Adipocyte (in vitro differentiated cells): ENCODE measurements at regions not wholly inside any gene's neighbourhood (a gene's known extent, or its start where the extent isn't known, plus 50 kb on each side); places are given as distances from the start of the nearest gene placed in this dataset.

Experiments used
- DNase-seq: peaks from one replicate; pipeline ENCODE4 v3.0.0-alpha.2; 2015; ENCODE audit warnings: low read depth
- H3K27me3 ChIP-seq: replicated peaks from 2 replicates; pipeline ENCODE4 v1.7.0; 2013; ENCODE audit warnings: mild to moderate bottlenecking, low read length, moderate library complexity; ENCODE audit not compliant: control insufficient read depth, insufficient read depth
- H3K36me3 ChIP-seq: 2 replicates; pipeline ENCODE4 v1.7.0; 2013; ENCODE audit warnings: low read length, mild to moderate bottlenecking, moderate library complexity; ENCODE audit not compliant: control insufficient read depth, insufficient read depth, severe bottlenecking
- H3K4me1 ChIP-seq: 2 replicates; pipeline ENCODE4 v1.7.0; 2013; ENCODE audit warnings: mild to moderate bottlenecking, low read length, moderate library complexity; ENCODE audit not compliant: control insufficient read depth, insufficient read depth
- H3K4me3 ChIP-seq: 2 replicates; pipeline ENCODE4 v1.7.0; 2013; ENCODE audit warnings: mild to moderate bottlenecking, low read length, moderate library complexity
- H3K9ac ChIP-seq: 2 replicates; pipeline ENCODE4 v1.7.0; 2013; ENCODE audit warnings: mild to moderate bottlenecking, low read length, moderate library complexity
- H3K9me3 ChIP-seq: 2 replicates; pipeline ENCODE4 v1.7.0; 2013; ENCODE audit warnings: mild to moderate bottlenecking, low read length, moderate library complexity; ENCODE audit not compliant: control insufficient read depth

DNA sequence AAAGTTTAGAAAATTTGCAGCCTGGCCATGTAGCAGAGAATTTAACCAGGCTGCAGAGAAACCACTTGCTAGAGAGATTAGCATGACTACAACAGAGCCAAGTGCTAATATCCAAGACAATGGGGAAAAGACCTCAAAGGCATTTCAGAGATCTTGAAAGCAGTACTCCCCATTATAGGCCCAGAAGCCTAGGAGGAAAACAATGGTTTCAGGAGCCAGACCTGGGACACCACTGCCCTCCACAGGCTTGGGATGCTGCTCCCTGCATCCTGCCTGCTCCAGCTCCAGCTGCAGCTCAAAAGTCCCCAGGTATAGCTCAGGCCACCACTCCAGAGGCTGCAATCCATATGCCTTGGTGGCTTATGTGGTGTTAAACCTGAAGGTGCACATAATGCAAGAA is 101.5 kb upstream of the TMEM72 start:
- Histone ChIP-seq H3K9ac (no peak overlapping the region), H3K27me3 (no peaks in the 10 kb centered on the region), H3K36me3 (no peaks in the 10 kb centered on the region), H3K4me3 (no peak overlapping the region), H3K4me1 (peaks cover 21% of the 10 kb centered on the region), H3K9me3 (peaks cover 4% of the 10 kb centered on the region)
- DNase-seq = peak; percentile 30

DNA sequence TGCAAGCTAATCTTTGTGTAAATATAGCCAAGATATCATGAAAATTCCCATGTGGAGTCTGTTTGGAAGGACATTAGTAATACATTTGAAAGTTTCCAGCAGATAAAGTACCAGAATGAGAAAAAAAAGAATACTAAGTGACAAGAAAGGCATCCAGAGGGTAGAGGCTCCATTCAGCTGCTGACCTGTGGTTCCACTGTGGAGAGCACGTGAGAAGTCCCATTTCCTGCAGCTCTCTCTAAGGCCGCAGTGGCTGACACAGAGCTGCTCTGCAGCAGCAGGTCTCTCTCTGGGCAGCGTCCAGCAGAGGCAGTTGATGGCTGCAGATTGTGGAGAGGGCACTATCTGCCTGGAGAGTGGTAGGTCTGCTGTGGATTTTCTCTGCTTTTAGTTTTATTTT is 100.1 kb upstream of the TMEM72 start:
- no peaks in the 10 kb centered on the region for H3K27me3 ChIP-seq
- no peaks in the 10 kb centered on the region for H3K36me3 ChIP-seq
- no peak overlapping the region for H3K9ac ChIP-seq
- no peak overlapping the region for H3K4me3 ChIP-seq
- no peak for DNase-seq
- peaks cover 17% of the 10 kb centered on the region for H3K4me1 ChIP-seq
- peaks cover 4% of the 10 kb centered on the region for H3K9me3 ChIP-seq

DNA sequence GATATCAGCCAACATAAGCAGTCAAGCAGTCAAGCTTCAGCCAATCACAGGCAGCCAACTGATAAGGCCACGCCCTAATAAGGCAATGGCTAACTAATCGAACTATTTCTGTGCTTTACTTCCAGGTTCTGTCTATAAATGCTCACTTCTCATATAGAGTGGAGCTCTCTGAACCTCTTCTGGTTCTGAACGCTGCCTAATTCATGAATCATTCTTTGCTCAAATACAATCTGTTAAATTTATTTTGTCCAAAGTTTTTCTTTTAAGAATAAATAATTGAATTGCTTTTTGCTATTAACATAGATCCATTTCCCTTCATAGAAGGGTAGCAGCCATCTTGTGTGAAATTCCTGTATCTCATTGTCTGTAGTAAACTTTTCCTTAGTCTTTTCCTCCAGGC is 97.9 kb upstream of the TMEM72 start:
- H3K4me1 ChIP-seq = no peaks in the 10 kb centered on the region
- peaks cover 4% of the 10 kb centered on the region for H3K9me3 ChIP-seq
- DNase-seq = no peak
- H3K36me3 ChIP-seq = no peaks in the 10 kb centered on the region
- no peaks in the 10 kb centered on the region for H3K27me3 ChIP-seq
- no peak overlapping the region for H3K4me3 ChIP-seq
- H3K9ac ChIP-seq = no peak overlapping the region

DNA sequence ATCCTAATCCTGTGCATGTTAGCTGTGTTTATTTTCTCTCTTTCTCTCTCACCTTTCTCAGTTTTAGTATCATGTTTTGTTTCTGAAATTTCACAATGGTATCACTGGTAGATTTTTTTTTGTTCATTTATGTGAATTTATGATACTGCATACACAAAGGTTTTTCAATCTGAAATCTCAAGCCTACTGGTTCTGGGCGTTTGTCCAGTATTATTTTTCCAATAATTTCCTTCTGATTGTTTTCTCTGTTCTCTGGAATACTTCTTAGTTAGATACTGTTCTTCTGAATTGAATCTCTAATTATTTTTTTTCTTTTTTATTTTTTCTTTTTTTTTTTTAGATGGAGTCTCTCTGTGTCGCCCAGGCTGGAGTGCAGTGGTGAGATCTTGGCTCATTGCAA is 96.2 kb upstream of the TMEM72 start:
- Histone ChIP-seq H3K4me3 (no peak overlapping the region), H3K9ac (no peak overlapping the region), H3K9me3 (peaks cover 4% of the 10 kb centered on the region), H3K27me3 (no peaks in the 10 kb centered on the region), H3K4me1 (no peaks in the 10 kb centered on the region), H3K36me3 (no peaks in the 10 kb centered on the region)
- DNase-seq = no peak

DNA sequence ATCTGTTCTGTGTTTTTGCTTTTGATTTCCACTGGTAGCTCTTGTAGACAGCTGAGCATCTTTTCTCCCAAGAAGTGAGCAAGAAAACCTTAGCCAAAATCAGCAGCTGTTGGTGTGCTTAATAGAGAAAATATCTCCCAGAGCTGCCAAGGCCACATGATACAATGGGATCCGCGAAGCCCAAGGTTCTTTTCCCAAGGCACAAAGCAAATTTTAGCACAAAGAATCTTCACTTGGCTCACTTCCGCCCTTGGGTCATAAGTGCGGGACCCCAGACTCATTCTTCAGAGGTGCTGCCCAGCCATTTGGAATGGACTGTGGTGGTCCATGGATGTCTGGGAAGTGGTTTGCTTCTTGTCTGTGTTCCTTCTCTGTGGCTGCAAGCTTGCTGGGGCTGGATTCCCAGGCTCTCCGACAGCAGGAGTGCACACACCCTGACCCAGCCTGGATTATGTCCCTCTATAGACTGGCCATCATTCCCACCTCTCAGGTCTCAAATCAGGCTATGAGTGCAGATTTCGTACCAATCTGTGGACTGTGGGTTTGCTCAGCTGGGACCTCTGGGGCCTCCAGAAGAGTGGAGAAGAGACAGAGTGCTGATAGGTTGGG is 93.0 kb upstream of the TMEM72 start:
- Histone ChIP-seq H3K9me3 (peaks cover 4% of the 10 kb centered on the region), H3K9ac (no peak overlapping the region), H3K4me1 (no peaks in the 10 kb centered on the region), H3K36me3 (no peaks in the 10 kb centered on the region), H3K27me3 (no peaks in the 10 kb centered on the region), H3K4me3 (no peak overlapping the region)
- DNase-seq = no peak

DNA sequence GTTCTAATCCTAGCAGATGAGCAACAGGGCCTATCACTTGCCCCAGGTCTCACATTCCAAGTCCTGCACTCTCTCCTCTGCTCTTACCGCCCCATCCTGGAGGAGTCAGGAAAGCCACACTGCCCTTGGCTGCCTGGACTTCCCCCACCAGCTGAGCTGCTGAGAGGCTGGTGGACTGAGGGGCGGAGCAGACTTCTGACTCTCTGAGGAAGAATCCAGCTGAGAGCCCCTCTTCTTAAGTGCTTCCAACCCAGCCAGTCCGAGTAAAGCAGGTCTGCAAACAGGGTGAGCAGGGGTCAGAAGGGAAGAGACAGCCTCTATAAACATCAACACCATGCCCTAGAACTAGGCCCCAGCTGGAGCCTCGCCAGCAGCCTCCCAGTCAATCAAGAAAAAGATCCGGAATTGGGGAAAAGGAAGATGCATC is 92.4 kb upstream of the TMEM72 start:
- Histone ChIP-seq H3K36me3 (no peaks in the 10 kb centered on the region), H3K9ac (no peak overlapping the region), H3K4me1 (no peaks in the 10 kb centered on the region), H3K9me3 (no peaks in the 10 kb centered on the region), H3K4me3 (no peak overlapping the region), H3K27me3 (no peaks in the 10 kb centered on the region)
- no peak for DNase-seq

DNA sequence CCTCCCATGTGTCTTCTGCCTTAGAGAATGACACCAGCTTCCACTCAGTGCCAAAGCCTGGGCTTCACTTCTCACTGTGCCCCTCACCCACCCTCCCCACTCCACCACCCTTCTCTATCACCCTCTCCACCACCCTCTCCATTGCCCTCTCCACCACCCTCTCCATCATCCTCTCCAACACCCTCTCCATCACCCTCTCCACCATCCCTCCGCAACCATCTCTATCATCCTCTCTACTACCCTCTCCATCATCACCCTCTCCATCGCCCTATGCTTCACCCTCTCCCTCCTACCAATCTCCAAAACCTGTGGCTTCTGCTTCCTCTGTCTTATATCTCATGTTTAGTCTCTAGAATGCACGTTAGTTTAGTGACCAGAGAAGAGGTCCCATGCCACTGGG is 91.0 kb upstream of the TMEM72 start:
- Histone ChIP-seq H3K27me3 (no peaks in the 10 kb centered on the region), H3K4me3 (no peak overlapping the region), H3K4me1 (no peaks in the 10 kb centered on the region), H3K36me3 (no peaks in the 10 kb centered on the region), H3K9ac (no peak overlapping the region), H3K9me3 (no peaks in the 10 kb centered on the region)
- no peak for DNase-seq

DNA sequence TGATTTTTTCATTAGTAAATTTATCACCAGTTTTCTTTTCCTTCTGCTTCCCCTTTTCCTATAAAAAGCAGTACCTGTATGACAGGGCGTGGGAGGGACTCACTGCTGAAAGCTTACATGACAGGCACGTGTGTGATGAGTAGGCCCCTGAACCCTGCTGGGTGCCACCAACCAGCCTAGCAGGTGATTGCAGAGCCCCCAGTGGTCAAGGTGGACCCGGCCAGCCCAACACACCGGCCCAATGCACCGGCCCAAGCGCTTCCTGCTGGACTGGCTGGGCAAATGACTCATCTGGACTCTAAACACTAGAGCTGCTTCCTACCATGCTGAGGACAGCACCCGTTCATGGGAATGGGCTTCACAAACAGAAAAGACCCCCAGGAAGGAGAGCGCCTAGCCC is 89.8 kb upstream of the TMEM72 start:
- no peaks in the 10 kb centered on the region for H3K27me3 ChIP-seq
- DNase-seq = no peak
- H3K4me1 ChIP-seq = no peaks in the 10 kb centered on the region
- no peaks in the 10 kb centered on the region for H3K36me3 ChIP-seq
- H3K9ac ChIP-seq = no peak overlapping the region
- no peak overlapping the region for H3K4me3 ChIP-seq
- no peaks in the 10 kb centered on the region for H3K9me3 ChIP-seq

DNA sequence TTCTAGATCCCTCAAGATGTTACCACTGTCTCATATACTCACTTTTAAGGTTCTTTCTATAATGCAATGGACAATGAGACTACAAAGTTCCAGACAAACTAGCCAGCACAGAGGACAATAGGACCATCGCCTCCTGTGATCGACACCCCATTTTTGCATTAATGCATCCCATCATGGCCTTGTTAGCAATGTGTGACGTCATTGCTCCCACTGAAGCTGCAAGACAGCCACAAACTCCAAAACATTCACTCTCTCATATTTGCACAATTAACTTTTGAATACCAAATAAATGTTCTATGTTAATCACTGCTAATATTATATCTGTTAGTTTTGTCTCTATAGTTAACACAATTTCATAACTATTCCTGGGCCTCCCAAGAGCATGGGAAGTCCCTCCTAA is 88.8 kb upstream of the TMEM72 start:
- Histone ChIP-seq H3K9ac (no peak overlapping the region), H3K4me3 (no peak overlapping the region), H3K9me3 (no peaks in the 10 kb centered on the region), H3K27me3 (no peaks in the 10 kb centered on the region), H3K36me3 (no peaks in the 10 kb centered on the region), H3K4me1 (no peaks in the 10 kb centered on the region)
- no peak for DNase-seq

DNA sequence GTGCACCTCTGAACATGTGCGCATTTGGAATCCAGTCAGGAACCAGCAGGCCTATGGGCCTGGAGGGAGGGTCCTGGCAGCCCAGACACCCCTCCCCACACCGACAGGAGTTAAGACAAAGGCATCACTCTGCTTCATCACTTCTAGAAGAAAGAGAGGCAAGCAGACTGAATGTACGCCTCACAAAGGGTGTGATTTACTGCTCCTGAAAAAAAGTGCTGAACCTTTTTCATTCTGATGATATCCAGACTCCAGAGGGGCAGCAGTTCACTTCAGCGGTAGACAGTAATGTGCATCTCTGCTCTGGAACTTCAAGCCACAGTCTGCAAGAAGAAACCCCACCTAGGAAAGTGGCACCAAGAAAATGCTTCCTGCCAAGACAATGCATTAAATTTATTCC is 88.2 kb upstream of the TMEM72 start:
- Histone ChIP-seq H3K9me3 (no peaks in the 10 kb centered on the region), H3K27me3 (no peaks in the 10 kb centered on the region)

DNA sequence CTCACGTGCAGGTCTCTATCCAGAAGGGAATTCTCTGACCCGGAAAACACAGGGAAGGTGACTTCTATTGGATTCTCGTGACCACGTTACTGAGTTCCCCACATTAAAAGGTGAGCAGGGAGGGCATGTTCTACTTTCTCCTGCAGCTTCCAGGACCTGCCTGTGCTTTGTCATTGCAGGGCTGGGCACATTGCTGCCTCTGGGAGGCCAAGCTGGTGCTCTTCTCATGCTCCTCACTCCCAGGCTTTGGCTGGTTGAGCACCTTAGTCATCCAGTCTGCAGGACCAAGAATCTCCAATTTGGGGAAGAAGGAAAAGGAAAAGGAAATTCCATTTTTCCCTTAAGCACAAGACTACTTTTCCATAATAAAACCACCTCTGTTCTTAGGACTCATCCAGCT is 86.5 kb upstream of the TMEM72 start:
- no peaks in the 10 kb centered on the region for H3K27me3 ChIP-seq
- no peaks in the 10 kb centered on the region for H3K9me3 ChIP-seq
- DNase-seq = no peak
- no peak overlapping the region for H3K4me3 ChIP-seq
- no peak overlapping the region for H3K9ac ChIP-seq
- H3K36me3 ChIP-seq = no peaks in the 10 kb centered on the region
- H3K4me1 ChIP-seq = no peaks in the 10 kb centered on the region

More for the DNA sequence above, 88.2 kb upstream of the TMEM72 start:
- Histone ChIP-seq H3K9ac (no peak overlapping the region), H3K4me1 (no peaks in the 10 kb centered on the region), H3K4me3 (no peak overlapping the region), H3K36me3 (no peaks in the 10 kb centered on the region)
- DNase-seq = no peak

DNA sequence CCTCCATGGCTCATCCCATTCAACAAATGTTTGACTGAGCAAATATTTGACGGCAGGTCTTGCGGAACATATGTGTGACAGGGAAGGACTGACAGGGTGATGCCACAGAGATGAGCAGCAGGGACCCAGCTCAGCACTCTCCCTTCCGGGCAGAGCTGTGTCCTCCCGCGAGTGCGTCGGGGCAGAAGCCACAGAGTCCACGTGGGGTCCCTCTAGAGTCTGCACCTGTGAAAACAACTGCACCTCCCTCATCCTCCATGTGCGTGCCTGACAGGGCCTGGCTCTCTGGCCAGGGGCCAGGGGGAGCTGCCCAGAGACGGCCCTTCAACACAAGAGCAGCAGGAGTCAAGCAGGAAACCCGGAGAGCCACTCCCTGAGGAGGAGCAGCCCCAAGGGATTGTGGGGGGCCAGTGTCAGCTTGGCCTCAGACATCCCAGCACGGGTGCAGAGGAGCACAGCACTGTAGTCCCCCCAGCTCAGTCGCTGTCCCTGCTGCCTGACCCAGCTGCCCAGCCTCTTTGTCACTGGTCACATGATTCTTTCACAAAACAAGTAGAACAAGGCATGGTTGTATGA is 83.6 kb upstream of the TMEM72 start:
- Histone ChIP-seq H3K4me1 (no peaks in the 10 kb centered on the region), H3K9ac (no peak overlapping the region), H3K4me3 (no peak overlapping the region), H3K36me3 (no peaks in the 10 kb centered on the region), H3K9me3 (no peaks in the 10 kb centered on the region), H3K27me3 (no peaks in the 10 kb centered on the region)
- DNase-seq = no peak
